GM18519 (cell line): ENCODE measurements at regions not wholly inside any gene's neighbourhood (a gene's known extent, or its start where the extent isn't known, plus 50 kb on each side); places are given as distances from the start of the nearest gene placed in this dataset.

Source experiments
- ATAC-seq: cut with Tn5 transposase; IDR thresholded peaks from one replicate; pipeline ENCODE4 v1.9.1; 2021; ENCODE audit warnings: mild to moderate bottlenecking, moderate library complexity; ENCODE audit not compliant: unreplicated experiment, low FRiP score

DNA sequence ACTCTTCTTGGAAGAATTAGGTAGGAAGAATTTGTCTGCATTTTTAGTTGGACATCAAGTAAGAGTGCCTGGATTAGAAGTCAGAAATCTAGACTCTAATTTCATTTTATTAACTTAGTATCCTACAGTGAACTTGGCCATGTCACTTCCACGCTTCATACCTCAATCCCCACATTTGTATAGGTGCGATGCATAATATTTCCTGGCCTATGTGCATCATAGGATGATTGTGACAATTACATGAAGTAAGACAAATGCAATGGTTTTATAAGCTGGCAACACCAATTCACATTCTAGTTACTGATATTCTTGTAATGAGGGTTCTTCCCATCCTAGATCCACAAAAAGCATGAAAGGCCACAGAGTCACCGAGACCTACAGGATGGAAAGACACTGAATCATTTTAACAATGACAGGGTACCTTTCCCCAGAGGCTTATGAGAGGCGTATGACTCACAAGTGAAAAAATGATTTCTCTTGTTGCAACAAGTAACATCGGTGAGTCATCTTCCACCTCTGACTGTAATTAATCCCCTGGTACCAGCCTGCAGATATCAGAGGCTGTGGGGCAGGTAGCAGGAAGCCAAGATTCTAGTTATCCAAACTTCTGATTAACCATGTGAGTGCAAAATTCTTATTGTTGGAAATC, 56.0 kb upstream of the OR5AK2 start:
- ATAC-seq, result no peak

- ATAC-seq, result no peak
Observed at GRCh38 chr11:56923116-56923515, 65.6 kb upstream of the OR5AK2 start.

GRCh38 chr11:56922421-56922820, 66.3 kb upstream of the OR5AK2 start:
- ATAC-seq, result no peak

- ATAC-seq, result no peak
Observed at GRCh38 chr11:56917708-56918400, 70.9 kb upstream of the OR5AK2 start.

GRCh38 chr11:56916587-56916986, 72.1 kb upstream of the OR5AK2 start:
- no peak for ATAC-seq

DNA sequence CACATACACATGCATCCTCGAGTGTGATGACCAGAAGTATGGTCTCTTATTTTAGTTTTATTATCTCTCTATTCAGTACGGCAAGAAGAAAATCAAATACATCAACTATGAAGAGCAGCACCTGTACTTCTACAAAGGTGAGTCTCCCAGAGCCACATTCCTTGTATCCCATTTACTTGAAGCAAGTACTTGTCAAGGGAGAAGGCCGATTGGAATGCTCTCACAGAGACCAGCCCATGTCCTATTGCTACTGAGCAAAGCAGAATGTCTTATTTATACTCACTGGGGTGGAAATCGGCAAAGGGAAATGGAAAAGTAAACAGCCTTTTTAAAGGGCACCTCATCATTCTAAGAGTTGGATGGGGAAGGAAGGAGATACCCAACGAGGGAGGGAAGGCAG, 72.6 kb upstream of the OR5AK2 start:
- ATAC-seq, result no peak

DNA sequence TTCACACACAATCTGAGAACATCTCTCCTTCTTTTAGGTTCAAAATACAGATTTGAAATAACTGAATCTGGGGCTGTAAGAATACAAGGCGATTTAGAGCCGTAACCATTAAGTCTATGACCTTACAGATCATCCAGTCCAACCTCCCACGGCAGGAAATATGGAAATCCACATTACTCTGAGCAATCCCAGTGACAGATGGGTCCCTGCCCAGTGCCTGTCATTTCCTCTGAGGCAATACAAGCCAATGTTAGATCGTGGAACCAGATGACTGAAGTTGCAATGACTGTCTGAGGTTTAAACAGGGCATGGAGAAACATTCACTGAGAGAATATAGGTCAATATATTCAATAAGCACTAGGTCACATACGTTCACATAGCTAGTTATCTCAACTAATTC, 77.4 kb upstream of the OR5AK2 start:
- ATAC-seq, result no peak

- ATAC-seq, result no peak
Observed at GRCh38 chr11:56910785-56911184, 77.9 kb upstream of the OR5AK2 start.

- no peak for ATAC-seq
Observed at GRCh38 chr11:56910046-56910773, 78.5 kb upstream of the OR5AK2 start.

GRCh38 chr11:56909563-56909962, 79.2 kb upstream of the OR5AK2 start:
- no peak for ATAC-seq

DNA sequence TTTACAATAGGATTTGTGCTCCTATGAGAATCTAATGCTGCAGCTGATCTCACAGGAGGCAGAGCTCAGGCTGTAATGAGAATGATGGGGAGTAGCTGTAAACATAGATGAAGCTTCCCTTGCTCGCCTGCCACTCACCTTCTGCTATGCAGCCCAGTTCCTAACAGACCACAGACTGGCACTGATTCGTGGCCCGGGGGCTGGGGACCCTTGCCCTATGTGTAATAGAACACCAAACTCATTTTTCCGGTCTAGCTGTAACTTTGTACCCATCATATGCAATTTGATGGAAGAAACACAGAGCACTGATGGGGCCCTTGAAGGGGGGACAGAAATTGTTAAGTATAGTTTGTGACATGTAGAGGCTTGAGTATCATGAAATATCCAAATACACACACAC, 79.6 kb upstream of the OR5AK2 start:
- no peak for ATAC-seq

DNA sequence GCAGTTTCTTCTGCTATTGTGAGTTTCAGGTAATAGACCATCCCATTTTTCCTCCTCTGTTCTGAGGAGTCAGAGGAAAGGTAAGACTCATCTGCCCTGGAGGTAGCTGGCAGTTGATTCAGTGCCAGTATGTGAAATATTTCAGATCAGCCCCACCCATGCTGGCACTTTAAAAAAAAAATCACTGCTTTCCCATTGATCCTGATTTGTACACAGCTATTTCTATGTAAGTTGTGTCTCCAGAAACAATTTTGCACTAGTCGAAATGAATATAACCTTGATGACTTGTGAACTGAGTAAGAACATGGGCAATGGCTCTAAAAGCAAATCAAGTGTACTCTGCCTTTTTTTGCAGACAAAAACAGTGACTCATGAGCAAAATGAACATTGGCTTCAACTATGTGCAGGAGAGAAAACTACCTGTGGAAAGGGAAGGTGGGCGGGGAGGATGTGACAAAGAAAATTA, 82.0 kb upstream of the OR5AK2 start:
- ATAC-seq, result no peak

- no peak for ATAC-seq
Observed at GRCh38 chr11:56905936-56906335, 82.8 kb upstream of the OR5AK2 start.

DNA sequence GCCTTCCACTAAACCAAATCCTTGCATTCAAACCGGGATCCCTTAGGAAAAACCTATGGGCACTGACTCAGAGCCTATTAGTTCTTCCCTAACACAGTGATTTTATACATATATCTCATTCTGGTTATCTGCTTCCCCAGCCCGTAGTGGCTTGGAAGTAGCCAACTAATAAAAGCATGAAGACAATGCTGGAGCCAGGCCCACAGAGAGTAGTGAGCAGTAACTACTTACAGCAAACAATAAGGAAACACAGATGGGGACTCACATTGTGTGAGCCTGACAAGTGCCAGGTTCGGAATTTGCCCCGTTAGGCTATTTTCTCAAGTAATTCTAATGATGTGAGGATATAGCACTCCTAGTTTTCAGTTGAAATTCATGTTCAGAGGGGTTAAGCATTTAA, 83.3 kb upstream of the OR5AK2 start:
- ATAC-seq, result no peak

- ATAC-seq, result no peak
Observed at GRCh38 chr11:56898856-56899255, 89.9 kb upstream of the OR5AK2 start.

GRCh38 chr11:56890584-56891305, 98.0 kb upstream of the OR5AK2 start:
- ATAC-seq, result no peak

GRCh38 chr11:56889986-56890385, 98.7 kb upstream of the OR5AK2 start:
- ATAC-seq, result no peak

GRCh38 chr11:56887940-56888339, 100.8 kb upstream of the OR5AK2 start:
- no peak for ATAC-seq

DNA sequence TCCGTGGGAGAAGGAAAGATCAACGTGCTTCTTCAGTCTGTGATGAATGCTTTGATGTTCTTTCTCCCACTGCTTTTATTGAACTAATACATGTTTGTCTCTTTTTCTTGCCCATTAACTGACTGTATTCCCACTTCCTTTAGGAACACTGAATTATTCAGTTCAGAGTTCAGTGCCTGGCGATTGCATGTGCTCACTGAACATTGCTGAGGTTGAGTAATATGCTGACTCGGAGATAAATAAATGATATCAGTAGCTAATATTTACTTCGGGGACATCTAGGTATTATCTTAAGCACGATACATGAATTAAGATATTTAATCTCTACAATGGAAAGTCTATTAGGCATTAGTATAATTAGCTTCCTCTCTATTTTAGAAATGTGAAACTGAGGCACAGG, 102.3 kb upstream of the OR5AK2 start:
- no peak for ATAC-seq

DNA sequence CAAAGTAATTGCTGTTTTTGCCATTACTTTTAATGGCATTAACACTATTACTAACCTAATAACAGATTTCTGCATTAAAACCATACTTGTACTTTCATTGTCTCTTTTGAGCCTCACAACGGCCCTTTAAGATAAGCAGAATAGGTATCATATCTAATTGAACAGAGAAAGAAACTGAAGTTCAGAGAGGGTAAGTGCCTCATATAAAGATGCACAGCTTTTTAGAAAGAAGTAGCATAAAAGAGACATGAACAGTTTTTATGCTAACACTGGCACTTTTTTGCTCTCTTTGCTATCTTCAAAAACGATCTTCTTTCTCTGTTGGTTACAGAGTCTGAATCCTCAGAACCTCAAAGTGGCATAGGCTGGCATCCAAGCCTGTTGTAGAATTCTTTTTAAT, 102.9 kb upstream of the OR5AK2 start:
- no peak for ATAC-seq

DNA sequence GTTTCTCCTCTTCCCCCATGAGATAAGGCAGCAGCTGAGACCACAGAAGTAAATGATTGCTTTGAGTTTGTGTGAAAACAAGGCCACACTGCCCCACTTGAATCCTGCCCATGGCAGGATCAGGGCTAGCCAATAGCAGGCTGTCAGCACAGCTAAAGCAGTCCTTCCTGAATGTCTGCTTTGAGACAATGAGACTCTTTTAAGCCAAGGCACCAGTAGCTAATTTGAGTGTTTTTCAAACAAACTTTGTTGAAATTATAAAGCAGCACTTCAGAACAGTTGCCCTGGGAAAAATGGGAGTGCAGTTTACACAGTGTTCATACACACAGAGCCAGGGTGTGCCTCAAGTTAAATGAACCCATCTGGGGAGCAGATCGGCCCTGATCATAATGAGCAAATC, 103.5 kb upstream of the OR5AK2 start:
- ATAC-seq, result no peak
